Limb (tissue), 2 donors: ENCODE measurements at regions not wholly inside any gene's neighbourhood (a gene's known extent, or its start where the extent isn't known, plus 50 kb on each side); places are given as distances from the start of the nearest gene placed in this dataset.

ENCODE experiments used
- DNase-seq, 2 donors: peaks; one replicate each; pipeline ENCODE4 v3.0.0-alpha.2; 2016; ENCODE audit errors: extremely low spot score in 2 of 2

- no peak for DNase-seq
These were observed 311.1 kb downstream of the ZPLD1 start for GRCh38 chr3:102745881-102746280.

GRCh38 chr3:102747611-102748010, 312.8 kb downstream of the ZPLD1 start:
- DNase-seq = no peak

- no peak for DNase-seq
These were observed 313.8 kb downstream of the ZPLD1 start for GRCh38 chr3:102748646-102749045.

GRCh38 chr3:102750322-102750721, 315.5 kb downstream of the ZPLD1 start:
- DNase-seq = no peak

GRCh38 chr3:102753901-102754300, 319.1 kb downstream of the ZPLD1 start:
- no peak for DNase-seq

GRCh38 chr3:102756706-102757105, 321.9 kb downstream of the ZPLD1 start:
- DNase-seq = no peak

- no peak for DNase-seq
These were observed 323.1 kb downstream of the ZPLD1 start for GRCh38 chr3:102757950-102758349.

GRCh38 chr3:102761766-102762165, 327.0 kb downstream of the ZPLD1 start:
- DNase-seq = no peak

- no peak for DNase-seq
These were observed 356.0 kb downstream of the ZPLD1 start for GRCh38 chr3:102790747-102791325.

GRCh38 chr3:102791641-102792589, 357.1 kb downstream of the ZPLD1 start:
- no peak for DNase-seq

- no peak for DNase-seq
These were observed 362.0 kb downstream of the ZPLD1 start for GRCh38 chr3:102796804-102797203.

GRCh38 chr3:102802819-102803420, 368.1 kb downstream of the ZPLD1 start:
- DNase-seq = no peak

- DNase-seq = no peak
These were observed 376.1 kb downstream of the ZPLD1 start for GRCh38 chr3:102810937-102811336.

GRCh38 chr3:102826636-102827035, 391.8 kb downstream of the ZPLD1 start:
- no peak for DNase-seq

GRCh38 chr3:102827386-102827785, 392.6 kb downstream of the ZPLD1 start:
- no peak for DNase-seq

GRCh38 chr3:102830415-102830814, 395.6 kb downstream of the ZPLD1 start:
- no peak for DNase-seq

GRCh38 chr3:102841866-102842265, 407.1 kb downstream of the ZPLD1 start:
- DNase-seq = no peak

GRCh38 chr3:102866845-102867244, 432.0 kb downstream of the ZPLD1 start:
- no peak for DNase-seq

- DNase-seq = peak in 1 of 2 donors; percentile 14
These were observed 448.7 kb downstream of the ZPLD1 start for GRCh38 chr3:102883515-102883914.

GRCh38 chr3:102885289-102885688, 450.5 kb downstream of the ZPLD1 start:
- DNase-seq = no peak

- no peak for DNase-seq
These were observed 452.6 kb downstream of the ZPLD1 start for GRCh38 chr3:102887431-102887830.

- DNase-seq = no peak
These were observed 462.2 kb downstream of the ZPLD1 start for GRCh38 chr3:102896851-102897621.
